Astrocyte (in vitro differentiated cells and primary cell): ENCODE measurements at regions not wholly inside any gene's neighbourhood (a gene's known extent, or its start where the extent isn't known, plus 50 kb on each side); places are given as distances from the start of the nearest gene placed in this dataset.

Source experiments
- DNase-seq: peaks from one replicate; pipeline ENCODE4 v3.0.0-alpha.2; 2010; ENCODE audit warnings: low read depth
- FAIRE-seq: peaks from 2 replicates; lab custom pipeline; 2011; peaks lifted over from hg19 to GRCh38; lab: Jason Lieb, UNC
- H2AFZ ChIP-seq: 2 replicates; pipeline ENCODE4 v1.6.0; 2012; ENCODE audit warnings: low read depth, low read length, inconsistent platforms
- H3K27ac ChIP-seq: 2 replicates; pipeline ENCODE4 v1.5.1; 2011; ENCODE audit warnings: low read depth, low read length, inconsistent platforms
- H3K27me3 ChIP-seq: 2 replicates; pipeline ENCODE4 v1.6.0; 2011; ENCODE audit warnings: low read length, inconsistent platforms; ENCODE audit not compliant: insufficient read depth
- H3K36me3 ChIP-seq: 2 replicates; pipeline ENCODE4 v1.5.1; 2011; ENCODE audit warnings: low read length, inconsistent platforms; ENCODE audit not compliant: insufficient read depth
- H3K4me1 ChIP-seq: 2 replicates; pipeline ENCODE4 v1.5.1; 2011; ENCODE audit warnings: low read length, inconsistent platforms; ENCODE audit not compliant: insufficient read depth
- H3K4me2 ChIP-seq: 2 replicates; pipeline ENCODE4 v1.6.0; 2012; ENCODE audit warnings: low read length, inconsistent platforms
- H3K4me3 ChIP-seq: 2 replicates; pipeline ENCODE4 v1.5.1; 2011; ENCODE audit warnings: low read depth, mild to moderate bottlenecking, low read length, inconsistent platforms; ENCODE audit not compliant: insufficient read depth
- H3K79me2 ChIP-seq: 2 replicates; pipeline ENCODE4 v1.6.0; 2012; ENCODE audit warnings: mild to moderate bottlenecking, low read length, inconsistent platforms; ENCODE audit not compliant: insufficient read depth
- H3K9ac ChIP-seq: 2 replicates; pipeline ENCODE4 v1.6.0; 2012; ENCODE audit warnings: mild to moderate bottlenecking, low read length, inconsistent platforms
- H3K9me3 ChIP-seq: 2 replicates; pipeline ENCODE4 v1.5.1; 2012; ENCODE audit warnings: low read depth, mild to moderate bottlenecking, low read length, inconsistent platforms; ENCODE audit not compliant: insufficient read depth
- H4K20me1 ChIP-seq: 2 replicates; pipeline ENCODE4 v1.6.0; 2012; ENCODE audit warnings: low read length, inconsistent platforms; ENCODE audit not compliant: insufficient read depth
- H3K27ac Mint-ChIP-seq: one replicate; pipeline ENCODE4 v1.8.0; 2021; ENCODE audit warnings: mild to moderate bottlenecking, mixed read lengths; ENCODE audit not compliant: unreplicated experiment
- H3K27me3 Mint-ChIP-seq: one replicate; pipeline ENCODE4 v1.8.0; 2021; ENCODE audit warnings: low read depth, mixed read lengths; ENCODE audit not compliant: unreplicated experiment
- H3K36me3 Mint-ChIP-seq: one replicate; pipeline ENCODE4 v1.8.0; 2021; ENCODE audit warnings: low read depth, mixed read lengths; ENCODE audit not compliant: unreplicated experiment
- H3K4me1 Mint-ChIP-seq: one replicate; pipeline ENCODE4 v1.8.0; 2021; ENCODE audit warnings: low read depth, mixed read lengths; ENCODE audit not compliant: unreplicated experiment
- H3K4me3 Mint-ChIP-seq: one replicate; pipeline ENCODE4 v1.8.0; 2021; ENCODE audit warnings: mild to moderate bottlenecking, moderate library complexity, mixed read lengths; ENCODE audit not compliant: unreplicated experiment
- H3K9me3 Mint-ChIP-seq: one replicate; pipeline ENCODE4 v1.8.0; 2021; ENCODE audit warnings: mild to moderate bottlenecking, mixed read lengths; ENCODE audit not compliant: unreplicated experiment
- CTCF ChIP-seq: IDR thresholded peaks from 2 replicates; pipeline ENCODE4 v1.5.1; 2011; ENCODE audit warnings: low read depth, mild to moderate bottlenecking, inconsistent platforms, low read length, moderate library complexity; ENCODE audit not compliant: insufficient read depth
- EZH2 ChIP-seq: IDR thresholded peaks from 2 replicates; pipeline ENCODE4 v1.6.1; 2012; ENCODE audit warnings: mild to moderate bottlenecking, low read length, inconsistent platforms; ENCODE audit not compliant: insufficient read depth

GRCh38 chr13:105349082-105349723, 1186.3 kb downstream of the EFNB2 start:
- no peak overlapping the region for H3K27ac ChIP-seq
- no peaks in the 10 kb centered on the region for H3K36me3 ChIP-seq
- H3K9me3 ChIP-seq, result peaks cover 3% of the 10 kb centered on the region
- peaks cover 15% of the 10 kb centered on the region for H3K4me1 Mint-ChIP-seq
- H3K9me3 Mint-ChIP-seq, result no peaks in the 10 kb centered on the region
- H3K4me1 ChIP-seq, result peaks cover 12% of the 10 kb centered on the region
- FAIRE-seq, result no peak
- DNase-seq, result no peak
- no peaks in the 10 kb centered on the region for H3K79me2 ChIP-seq
- no peaks in the 10 kb centered on the region for H3K36me3 Mint-ChIP-seq
- no peaks in the 10 kb centered on the region for H3K27me3 Mint-ChIP-seq
- no peak overlapping the region for H2AFZ ChIP-seq
- H3K27ac Mint-ChIP-seq, result no peak overlapping the region
- TF ChIP-seq EZH2 (no peak), CTCF (no peak)
- H3K4me2 ChIP-seq, result no peak overlapping the region
- H3K27me3 ChIP-seq, result no peaks in the 10 kb centered on the region
- no peak overlapping the region for H3K4me3 ChIP-seq
- no peak overlapping the region for H3K9ac ChIP-seq
- no peaks in the 10 kb centered on the region for H4K20me1 ChIP-seq
- no peak overlapping the region for H3K4me3 Mint-ChIP-seq

GRCh38 chr13:105346141-105346775, 1189.2 kb downstream of the EFNB2 start:
- H4K20me1 ChIP-seq, result no peaks in the 10 kb centered on the region
- H3K4me1 Mint-ChIP-seq, result peaks cover 18% of the 10 kb centered on the region
- peak overlapping the region; percentile 58 for H3K9ac ChIP-seq
- peaks cover 22% of the 10 kb centered on the region for H3K4me1 ChIP-seq
- H3K27me3 Mint-ChIP-seq, result no peaks in the 10 kb centered on the region
- H3K36me3 Mint-ChIP-seq, result no peaks in the 10 kb centered on the region
- peak; percentile 92 for DNase-seq
- H3K79me2 ChIP-seq, result no peaks in the 10 kb centered on the region
- no peak for TF ChIP-seq CTCF
- TF ChIP-seq EZH2, result no peak
- peaks cover 3% of the 10 kb centered on the region for H3K9me3 ChIP-seq
- H3K4me3 Mint-ChIP-seq, result peak overlapping the region; percentile 5
- FAIRE-seq, result peak; percentile 76
- H3K27me3 ChIP-seq, result no peaks in the 10 kb centered on the region
- H3K36me3 ChIP-seq, result no peaks in the 10 kb centered on the region
- H3K27ac ChIP-seq, result peak overlapping the region; percentile 85
- H3K4me2 ChIP-seq, result peak overlapping the region; percentile 74
- H2AFZ ChIP-seq, result peak overlapping the region; percentile 76
- H3K9me3 Mint-ChIP-seq, result no peaks in the 10 kb centered on the region
- peak overlapping the region; percentile 60 for H3K27ac Mint-ChIP-seq
- H3K4me3 ChIP-seq, result no peak overlapping the region

- Histone ChIP-seq H3K27ac (peak overlapping the region; percentile 85), H3K4me3 (no peak overlapping the region), H3K4me1 (peaks cover 22% of the 10 kb centered on the region), H4K20me1 (no peaks in the 10 kb centered on the region), H3K27me3 (no peaks in the 10 kb centered on the region), H3K79me2 (no peaks in the 10 kb centered on the region), H3K36me3 (no peaks in the 10 kb centered on the region), H3K9me3 (peaks cover 3% of the 10 kb centered on the region), H3K4me2 (peak overlapping the region; percentile 74), H3K9ac (peak overlapping the region; percentile 5), H2AFZ (no peak overlapping the region)
- no peak for TF ChIP-seq CTCF
- no peak for TF ChIP-seq EZH2
- Mint-ChIP-seq H3K27me3 (no peaks in the 10 kb centered on the region), H3K9me3 (no peaks in the 10 kb centered on the region), H3K4me1 (peaks cover 18% of the 10 kb centered on the region), H3K36me3 (no peaks in the 10 kb centered on the region), H3K4me3 (no peak overlapping the region), H3K27ac (peak overlapping the region; percentile 60)
- FAIRE-seq, result no peak
- DNase-seq, result no peak
Measured at GRCh38 chr13:105345730-105346129, 1189.7 kb downstream of the EFNB2 start.
